Fibroblast of mammary gland (primary cell): ENCODE measurements at regions not wholly inside any gene's neighbourhood (a gene's known extent, or its start where the extent isn't known, plus 50 kb on each side); places are given as distances from the start of the nearest gene placed in this dataset.
A peak's percentile ranks its signal among the peaks of the same experiment; 100 is the strongest.
"Not testable (repeated sequence)": the region's sequence is repeated elsewhere in the genome, so short reads cannot be mapped to it uniquely, and the experiment has no call there.

Source experiments
- DNase-seq: peaks from one replicate; pipeline ENCODE4 v3.0.0-alpha.2; 2010; ENCODE audit warnings: low read depth
- H3K4me3 ChIP-seq: 2 replicates; pipeline ENCODE4 v1.5.1; 2011; ENCODE audit warnings: low read depth, mild to moderate bottlenecking, low read length, moderate library complexity; ENCODE audit not compliant: control insufficient read depth
- TF ChIP-seq, protein P1 (sequence below): conservative IDR thresholded peaks from 2 replicates; pipeline ENCODE4 v1.5.1; 2011; ENCODE audit warnings: low read depth, low read length, inconsistent platforms; ENCODE audit not compliant: control insufficient read depth, insufficient read depth

DNA sequence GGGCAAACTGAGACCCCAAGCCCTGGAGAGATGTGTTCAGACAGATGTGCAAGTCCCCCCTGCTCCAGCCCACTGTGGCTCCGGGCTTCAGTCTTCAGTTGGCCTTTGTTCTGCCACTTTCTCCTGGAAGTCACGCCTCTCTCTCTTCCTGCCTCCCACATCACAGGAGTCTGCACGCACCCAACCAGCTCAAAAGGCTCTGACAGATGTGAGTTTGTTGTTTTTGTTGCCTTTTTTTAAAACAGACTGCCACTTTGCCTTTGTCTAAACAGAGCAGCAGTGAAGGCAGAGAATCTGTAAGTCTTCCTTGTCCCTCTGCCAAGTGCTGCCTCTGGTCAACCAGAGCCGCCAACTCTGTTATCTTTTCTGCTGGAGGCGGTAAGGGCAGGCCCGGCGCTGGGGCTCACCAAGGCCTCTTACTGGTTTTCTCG lies 149.7 kb downstream of the TFAP2C start:
- DNase-seq, result peak; percentile 30
- TF ChIP-seq, protein P1, sequence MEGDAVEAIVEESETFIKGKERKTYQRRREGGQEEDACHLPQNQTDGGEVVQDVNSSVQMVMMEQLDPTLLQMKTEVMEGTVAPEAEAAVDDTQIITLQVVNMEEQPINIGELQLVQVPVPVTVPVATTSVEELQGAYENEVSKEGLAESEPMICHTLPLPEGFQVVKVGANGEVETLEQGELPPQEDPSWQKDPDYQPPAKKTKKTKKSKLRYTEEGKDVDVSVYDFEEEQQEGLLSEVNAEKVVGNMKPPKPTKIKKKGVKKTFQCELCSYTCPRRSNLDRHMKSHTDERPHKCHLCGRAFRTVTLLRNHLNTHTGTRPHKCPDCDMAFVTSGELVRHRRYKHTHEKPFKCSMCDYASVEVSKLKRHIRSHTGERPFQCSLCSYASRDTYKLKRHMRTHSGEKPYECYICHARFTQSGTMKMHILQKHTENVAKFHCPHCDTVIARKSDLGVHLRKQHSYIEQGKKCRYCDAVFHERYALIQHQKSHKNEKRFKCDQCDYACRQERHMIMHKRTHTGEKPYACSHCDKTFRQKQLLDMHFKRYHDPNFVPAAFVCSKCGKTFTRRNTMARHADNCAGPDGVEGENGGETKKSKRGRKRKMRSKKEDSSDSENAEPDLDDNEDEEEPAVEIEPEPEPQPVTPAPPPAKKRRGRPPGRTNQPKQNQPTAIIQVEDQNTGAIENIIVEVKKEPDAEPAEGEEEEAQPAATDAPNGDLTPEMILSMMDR, result no peak
- no peak overlapping the region for H3K4me3 ChIP-seq

DNA sequence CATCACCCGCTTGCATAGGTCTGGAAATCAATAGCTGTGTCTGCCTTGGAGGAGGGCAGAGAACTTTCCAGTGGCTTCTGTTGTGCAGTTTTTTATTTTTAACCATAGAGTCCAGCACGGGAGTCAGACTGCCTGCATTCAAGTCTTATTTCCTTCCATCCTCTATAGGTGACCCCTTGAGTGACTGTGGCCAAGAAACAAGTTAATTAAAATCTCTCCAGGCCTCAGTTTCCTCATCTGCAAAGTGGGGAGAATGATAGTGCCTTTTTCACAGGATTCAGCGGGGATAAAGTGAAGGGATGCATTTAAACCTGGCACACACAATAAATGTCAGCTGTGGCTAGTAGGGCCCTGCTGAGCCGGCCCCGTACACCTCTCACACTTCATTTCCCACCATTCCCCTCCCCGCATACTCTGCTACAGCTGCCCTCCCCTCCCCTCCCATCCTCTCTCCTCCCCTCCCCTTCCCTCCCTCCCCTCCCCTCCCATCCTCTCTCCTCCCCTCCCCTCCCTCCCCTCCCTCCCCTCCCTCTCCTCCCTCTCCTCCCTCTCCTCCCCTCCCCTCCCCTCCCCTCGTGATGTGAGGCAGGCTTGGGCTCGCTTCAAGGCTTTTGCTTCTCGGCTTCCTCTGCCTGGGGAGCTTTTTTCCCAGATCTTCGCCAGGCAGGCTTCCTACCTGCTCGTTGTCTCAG lies 150.5 kb downstream of the TFAP2C start:
- no peak for DNase-seq
- TF ChIP-seq, protein P1, result no peak
- H3K4me3 ChIP-seq, result no peak overlapping the region

DNA sequence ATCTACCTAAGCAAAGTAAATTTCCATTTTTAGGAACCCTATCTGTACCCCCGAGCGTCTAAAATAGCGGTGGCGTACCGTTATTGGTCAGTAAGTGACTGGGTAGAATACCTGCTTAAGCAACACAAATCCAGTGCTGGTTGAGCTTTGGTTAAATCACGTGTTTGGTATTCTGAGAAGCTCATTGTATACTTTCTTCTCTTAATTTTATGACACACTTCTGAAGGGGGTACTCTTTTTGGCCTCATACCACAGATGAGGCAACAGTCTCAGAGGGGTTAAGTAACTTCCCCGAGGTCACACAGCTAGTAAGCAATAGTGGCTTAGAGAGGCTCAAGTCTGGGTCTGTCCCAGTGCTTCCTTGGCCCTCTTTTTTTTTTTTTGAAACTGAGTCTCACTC lies 151.2 kb downstream of the TFAP2C start:
- no peak for DNase-seq
- no peak overlapping the region for H3K4me3 ChIP-seq
- TF ChIP-seq, protein P1, result no peak

DNA sequence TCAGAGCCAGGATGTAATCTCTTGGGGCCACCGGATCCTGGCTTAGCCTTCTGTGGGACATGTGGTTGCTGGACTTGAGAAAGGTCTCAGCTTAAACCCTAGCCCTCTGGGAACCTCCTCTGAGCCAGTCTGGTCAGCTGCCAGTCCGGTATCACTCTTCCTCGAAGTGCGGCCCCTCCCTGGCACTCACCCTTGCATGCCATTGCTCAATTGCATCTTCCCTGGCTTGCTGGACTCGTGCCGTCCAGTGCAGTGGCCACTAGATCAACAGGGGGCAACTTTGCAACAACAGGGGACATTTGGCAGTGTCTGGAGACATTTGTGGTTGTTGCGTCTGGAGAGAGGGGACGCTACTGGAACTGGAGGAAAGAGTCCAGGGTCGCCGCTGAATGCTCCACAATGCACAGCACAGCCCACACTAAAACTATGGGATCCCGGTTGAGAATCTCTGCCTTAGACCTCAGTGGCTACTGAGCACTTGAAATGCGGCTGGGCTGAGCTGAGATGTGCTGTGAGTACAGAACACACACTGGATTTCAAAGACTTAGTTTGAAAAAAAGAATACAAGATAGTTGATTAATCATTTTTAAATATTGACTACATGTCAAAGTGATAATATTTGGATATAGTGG lies 152.1 kb downstream of the TFAP2C start:
- TF ChIP-seq, protein P1, result no peak
- no peak overlapping the region for H3K4me3 ChIP-seq
- peak; percentile 88 for DNase-seq

DNA sequence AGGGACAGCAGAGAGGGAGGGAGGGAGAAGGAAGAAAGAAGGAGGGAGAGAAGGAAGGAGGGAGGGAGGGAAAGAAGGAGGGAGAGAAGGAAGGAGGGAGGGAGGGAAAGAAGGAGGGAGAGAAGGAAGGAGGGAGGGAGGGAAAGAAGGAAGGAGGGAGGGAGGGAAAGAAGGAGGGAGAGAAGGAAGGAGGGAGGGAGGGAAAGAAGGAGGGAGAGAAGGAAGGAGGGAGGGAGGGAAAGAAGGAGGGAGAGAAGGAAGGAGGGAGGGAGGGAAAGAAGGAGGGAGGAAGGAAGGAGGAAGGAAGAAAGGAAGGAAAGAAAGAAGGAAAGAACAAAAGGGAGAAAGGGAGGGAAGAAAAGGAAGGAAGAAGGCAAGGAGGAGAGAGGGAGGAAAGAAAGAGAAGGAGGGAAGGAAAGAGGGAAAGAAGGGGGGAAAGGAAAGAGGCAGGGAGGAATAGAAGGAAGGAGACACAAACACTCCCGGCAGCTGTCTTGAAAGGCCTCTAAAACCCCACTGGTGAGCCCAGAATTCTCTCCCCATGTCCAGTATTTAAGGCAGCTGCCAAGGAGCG lies 153.0 kb downstream of the TFAP2C start:
- not testable (repeated sequence) for H3K4me3 ChIP-seq, DNase-seq

DNA sequence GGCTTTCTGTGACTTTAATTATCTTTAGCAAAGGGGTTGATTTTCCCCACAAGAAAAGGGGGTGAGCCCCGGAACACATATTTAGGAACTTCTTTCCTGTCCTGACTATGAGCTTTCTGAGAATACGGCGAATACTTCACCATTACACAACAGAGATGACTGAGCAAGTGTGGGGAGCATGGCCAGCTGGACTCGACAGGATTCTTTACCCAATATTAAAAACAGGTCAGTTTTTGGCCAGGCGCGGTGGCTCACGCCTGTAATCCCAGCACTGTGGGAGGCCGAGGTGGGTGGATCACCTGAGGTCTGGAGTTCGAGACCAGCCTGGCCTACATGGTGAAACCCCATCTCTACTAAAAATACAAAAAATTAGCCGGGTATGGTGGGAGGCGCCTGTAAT lies 153.7 kb downstream of the TFAP2C start:
- DNase-seq, result peak; percentile 86
- H3K4me3 ChIP-seq, result not testable (repeated sequence)

DNA sequence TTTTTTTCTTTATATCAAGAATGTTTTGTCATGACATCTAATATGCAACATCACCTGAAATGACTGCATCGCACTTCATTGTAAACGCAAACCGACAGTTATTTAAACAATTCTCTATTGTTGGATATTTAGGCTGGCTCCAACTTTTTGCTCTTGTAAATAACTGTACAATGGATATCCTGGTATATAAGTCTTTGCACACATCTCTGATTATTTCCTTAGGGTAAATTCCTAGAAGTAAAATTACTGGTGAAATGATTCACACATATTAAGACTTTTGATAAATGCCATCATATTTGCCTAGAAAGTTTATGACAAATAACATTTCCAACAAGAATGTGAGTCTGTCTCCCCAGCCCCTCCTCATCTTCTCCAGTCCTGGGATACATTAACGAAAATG lies 154.7 kb downstream of the TFAP2C start:
- DNase-seq, result no peak
- TF ChIP-seq, protein P1, result no peak
- H3K4me3 ChIP-seq, result no peak overlapping the region
